Fibroblast of pulmonary artery (primary cell): ENCODE measurements at regions not wholly inside any gene's neighbourhood (a gene's known extent, or its start where the extent isn't known, plus 50 kb on each side); places are given as distances from the start of the nearest gene placed in this dataset.

Experiments used
- DNase-seq: peaks from one replicate; pipeline ENCODE4 v3.0.0-alpha.2; 2010; ENCODE audit warnings: low read depth
- H3K4me3 ChIP-seq: replicated peaks from 2 replicates; pipeline ENCODE4 v1.5.1; 2011; ENCODE audit warnings: low read depth, mild to moderate bottlenecking, control low read depth, low read length, moderate library complexity
- TF ChIP-seq, protein P1 (sequence below): IDR thresholded peaks from 2 replicates; pipeline ENCODE4 v1.5.1; 2011; ENCODE audit warnings: mild to moderate bottlenecking, control low read depth, low read length, inconsistent platforms; ENCODE audit errors: missing control alignments

DNA sequence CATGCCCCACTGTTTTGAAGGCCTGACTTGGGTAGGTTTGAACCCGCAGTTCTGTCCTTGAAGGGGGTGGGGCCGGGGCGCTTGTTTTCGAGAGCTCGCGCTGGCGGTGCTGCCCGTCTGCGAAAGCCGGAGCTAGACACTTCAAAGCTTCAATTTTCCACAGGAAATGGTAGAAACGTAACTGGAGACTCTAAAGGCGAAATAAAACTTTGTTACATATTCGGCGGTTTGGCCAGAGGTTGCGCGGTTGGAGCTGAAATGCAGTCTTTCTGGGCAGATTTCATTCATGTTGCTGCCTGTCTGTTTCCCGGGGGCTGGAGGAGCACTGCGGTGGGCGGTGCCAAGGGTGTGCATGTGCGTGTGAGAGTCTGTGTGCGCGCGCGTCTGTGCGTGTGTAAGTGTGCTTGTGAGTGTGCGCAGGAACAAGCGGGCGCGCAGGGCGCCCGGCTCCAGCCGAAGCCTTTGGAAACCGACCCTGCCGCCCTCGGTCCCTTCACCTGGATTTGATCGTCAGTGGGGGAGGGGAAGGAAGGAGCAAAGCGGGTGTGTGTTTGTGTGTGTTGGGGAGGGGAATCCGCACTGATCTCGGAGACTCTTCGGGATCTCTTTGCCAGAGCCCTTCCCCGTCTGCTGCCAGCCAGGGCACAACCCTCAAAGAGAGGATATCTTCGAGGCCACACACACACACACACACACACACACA, 227.7 kb upstream of the CRY1 start:
- TF ChIP-seq, protein P1, sequence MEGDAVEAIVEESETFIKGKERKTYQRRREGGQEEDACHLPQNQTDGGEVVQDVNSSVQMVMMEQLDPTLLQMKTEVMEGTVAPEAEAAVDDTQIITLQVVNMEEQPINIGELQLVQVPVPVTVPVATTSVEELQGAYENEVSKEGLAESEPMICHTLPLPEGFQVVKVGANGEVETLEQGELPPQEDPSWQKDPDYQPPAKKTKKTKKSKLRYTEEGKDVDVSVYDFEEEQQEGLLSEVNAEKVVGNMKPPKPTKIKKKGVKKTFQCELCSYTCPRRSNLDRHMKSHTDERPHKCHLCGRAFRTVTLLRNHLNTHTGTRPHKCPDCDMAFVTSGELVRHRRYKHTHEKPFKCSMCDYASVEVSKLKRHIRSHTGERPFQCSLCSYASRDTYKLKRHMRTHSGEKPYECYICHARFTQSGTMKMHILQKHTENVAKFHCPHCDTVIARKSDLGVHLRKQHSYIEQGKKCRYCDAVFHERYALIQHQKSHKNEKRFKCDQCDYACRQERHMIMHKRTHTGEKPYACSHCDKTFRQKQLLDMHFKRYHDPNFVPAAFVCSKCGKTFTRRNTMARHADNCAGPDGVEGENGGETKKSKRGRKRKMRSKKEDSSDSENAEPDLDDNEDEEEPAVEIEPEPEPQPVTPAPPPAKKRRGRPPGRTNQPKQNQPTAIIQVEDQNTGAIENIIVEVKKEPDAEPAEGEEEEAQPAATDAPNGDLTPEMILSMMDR: no peak
- peak; percentile 18 for DNase-seq

DNA sequence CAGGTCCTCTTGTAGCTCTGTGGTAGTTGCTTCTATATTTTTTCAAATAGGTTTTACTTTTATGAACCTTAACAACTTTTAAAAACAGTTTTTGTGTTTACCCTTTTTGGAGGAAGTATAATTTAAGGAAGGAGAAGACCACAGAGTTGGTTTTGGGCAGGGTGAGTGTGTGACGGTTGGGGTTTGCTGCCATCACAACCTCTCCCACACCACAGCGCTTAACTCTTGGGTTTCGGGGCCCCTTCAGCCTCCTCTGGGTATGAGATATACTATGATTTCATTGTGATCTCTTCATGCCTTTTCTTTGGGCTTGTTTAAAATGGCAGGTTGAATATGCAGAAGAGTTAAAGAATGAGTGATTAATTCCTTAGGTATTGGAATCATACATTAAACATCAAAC, 228.7 kb upstream of the CRY1 start:
- TF ChIP-seq, protein P1: no peak
- no peak overlapping the region for H3K4me3 ChIP-seq
- no peak for DNase-seq

More for the DNA sequence above, 227.7 kb upstream of the CRY1 start:
- peak overlapping the region; percentile 29 for H3K4me3 ChIP-seq

DNA sequence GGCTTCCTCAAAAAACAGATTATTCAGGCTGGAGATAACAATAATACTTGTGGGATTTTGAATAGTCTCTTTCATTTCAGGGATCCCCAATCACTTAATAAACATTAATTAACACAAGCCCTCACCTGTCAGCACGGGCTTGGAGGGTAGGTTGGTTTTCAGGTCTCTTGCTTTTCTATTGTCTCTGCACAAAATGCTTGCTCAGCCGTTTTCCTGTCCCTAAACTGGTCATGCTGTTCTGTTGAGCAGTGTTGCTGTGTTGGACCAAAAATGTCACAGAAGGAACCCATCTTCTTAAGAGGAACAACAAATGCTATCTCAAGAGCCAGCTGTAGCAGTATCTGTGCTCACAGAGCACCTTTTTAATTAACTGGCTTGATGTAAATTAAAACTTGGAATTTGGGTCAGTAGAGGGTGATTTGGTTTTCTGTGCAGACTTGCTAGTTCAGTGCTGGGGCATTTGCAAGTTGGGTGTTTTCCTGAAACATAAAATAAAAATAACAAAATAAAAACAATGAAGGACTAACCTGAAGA, 231.8 kb upstream of the CRY1 start:
- TF ChIP-seq, protein P1: no peak
- DNase-seq: no peak
- H3K4me3 ChIP-seq: no peak overlapping the region

DNA sequence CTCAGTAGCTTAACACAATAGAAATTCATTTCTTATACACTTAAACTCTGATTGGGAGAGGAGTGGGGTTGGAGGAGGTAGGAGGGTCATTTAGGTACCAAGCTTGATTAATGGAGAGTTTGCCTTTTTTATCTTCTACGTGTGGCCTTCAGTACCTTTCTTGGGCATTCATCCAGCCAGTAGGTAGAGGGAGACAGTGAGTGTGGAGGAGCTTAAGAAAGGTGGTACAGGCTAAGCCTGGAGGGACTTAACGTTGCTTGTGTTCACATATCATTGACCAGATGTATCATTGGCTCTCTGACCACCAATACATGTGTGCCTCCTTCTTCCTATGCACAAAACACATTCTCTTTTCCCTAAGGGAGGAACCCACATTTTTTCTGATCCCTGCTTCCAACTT, 232.9 kb upstream of the CRY1 start:
- no peak for DNase-seq
- H3K4me3 ChIP-seq: no peak overlapping the region
- TF ChIP-seq, protein P1: no peak

DNA sequence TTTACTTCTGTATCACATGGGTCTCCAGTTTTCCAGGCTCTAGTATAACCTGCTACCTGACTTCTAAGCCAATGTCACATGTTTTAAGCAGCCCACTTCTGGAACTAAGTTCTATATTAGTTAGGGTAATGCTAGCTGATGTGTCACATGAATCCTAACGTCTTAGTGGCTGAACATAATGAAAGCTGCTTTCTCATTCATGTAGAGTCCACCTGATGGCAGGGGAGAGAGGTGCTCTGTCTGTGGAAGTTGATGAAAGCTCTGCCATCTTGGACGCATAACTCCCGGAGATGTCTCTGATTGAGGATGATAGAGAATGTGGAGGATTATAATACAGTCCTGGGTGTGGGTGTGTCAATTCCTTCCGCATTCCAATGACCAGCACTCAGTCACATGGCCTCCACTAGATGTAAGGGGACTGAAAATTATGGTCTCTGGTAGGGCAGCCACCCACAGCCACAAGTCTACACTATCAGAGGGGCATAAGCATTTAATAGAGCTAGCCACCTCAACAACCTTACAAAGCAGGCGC, 234.4 kb upstream of the CRY1 start:
- H3K4me3 ChIP-seq: no peak overlapping the region
- TF ChIP-seq, protein P1: no peak
- DNase-seq: no peak

DNA sequence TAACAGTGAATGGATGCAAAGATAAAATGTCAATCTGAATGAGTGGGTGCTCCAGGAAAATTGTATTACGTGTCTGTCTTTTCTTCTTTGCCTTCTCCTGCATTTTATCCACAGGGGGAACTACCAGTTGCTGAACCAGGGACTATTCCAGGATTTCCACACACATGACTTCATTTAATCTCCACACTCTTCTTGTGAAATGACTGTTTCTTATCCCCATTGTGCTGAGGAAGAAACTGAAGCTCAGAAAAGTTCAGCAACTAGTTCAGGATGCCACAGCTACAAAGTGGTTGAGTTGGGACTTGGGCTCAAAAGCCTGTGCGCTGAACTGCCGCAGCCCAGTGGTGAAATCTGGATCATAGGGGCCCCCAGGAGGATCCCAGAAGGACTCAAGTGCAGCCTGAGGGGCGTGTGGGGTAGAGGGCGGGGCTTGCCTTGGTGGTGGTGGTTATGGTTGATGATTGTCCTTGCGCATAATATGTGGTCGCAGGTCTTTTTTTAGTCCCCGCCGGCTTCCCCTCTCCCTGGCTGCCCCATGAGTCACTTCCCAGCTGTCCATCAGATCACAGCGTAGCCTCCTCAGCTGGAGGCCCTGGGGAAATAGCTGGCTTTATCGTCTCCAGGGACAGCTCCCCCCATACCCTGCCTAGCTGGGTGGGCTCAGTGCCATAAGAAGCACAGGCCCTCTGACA, 235.2 kb upstream of the CRY1 start:
- TF ChIP-seq, protein P1: no peak
- DNase-seq: peak; percentile 66
- no peak overlapping the region for H3K4me3 ChIP-seq
